GM03348 (cell line): ENCODE measurements at regions not wholly inside any gene's neighbourhood (a gene's known extent, or its start where the extent isn't known, plus 50 kb on each side); places are given as distances from the start of the nearest gene placed in this dataset.

Source experiments
- DNase-seq: peaks from one replicate; pipeline ENCODE4 v3.0.0; 2012; ENCODE audit warnings: low spot score

DNA sequence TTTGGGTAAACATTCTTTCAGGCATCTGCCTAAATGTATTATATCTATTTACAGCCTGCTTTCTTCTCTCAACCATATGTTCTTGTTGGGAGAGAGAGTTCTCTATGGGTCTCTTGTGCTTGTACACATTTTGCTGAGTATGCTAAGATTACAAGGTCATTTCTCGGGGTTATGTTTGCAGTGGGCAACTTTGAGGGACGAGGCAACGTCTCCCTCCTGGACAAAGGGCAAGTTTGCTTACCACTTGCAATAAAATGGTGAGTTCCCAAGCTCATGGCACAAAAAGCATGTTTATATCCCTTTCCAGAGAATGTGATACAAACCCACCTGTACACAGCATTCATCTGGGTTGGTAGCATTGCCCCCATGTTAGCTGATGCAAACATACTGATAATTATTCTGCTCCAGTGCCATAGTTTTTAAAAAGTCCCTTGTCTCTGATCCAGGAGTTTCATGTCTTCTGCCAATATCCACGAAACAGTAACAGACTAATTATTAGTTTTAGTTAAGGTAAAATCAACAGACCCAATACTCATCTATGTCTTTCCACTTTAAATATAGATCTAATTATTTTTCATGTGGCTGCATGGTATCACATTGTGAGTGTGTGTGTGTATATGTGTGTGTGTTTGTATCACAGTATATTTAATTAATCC is 84.2 kb upstream of the MAPK4 start:
- no peak for DNase-seq

DNA sequence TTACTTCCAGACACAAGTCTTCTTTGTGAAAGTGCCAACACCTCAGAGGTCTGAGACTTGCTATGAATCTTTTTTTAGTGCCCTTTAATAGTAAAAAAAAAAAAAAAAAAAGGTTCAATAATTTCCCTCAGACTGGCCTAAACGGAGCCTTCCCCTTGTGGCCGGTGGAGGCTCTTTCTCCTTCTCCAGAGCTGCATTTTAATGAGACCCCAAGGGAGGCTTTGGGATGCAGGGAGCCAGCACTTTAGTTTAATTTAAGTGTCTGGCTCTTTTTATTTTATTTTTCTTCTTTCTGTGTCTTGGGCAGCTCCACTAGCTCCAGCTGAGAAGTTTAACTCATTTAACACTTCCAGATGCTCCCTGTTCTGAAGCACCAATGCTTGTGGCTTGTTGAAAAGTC is 67.8 kb upstream of the MAPK4 start:
- no peak for DNase-seq

DNA sequence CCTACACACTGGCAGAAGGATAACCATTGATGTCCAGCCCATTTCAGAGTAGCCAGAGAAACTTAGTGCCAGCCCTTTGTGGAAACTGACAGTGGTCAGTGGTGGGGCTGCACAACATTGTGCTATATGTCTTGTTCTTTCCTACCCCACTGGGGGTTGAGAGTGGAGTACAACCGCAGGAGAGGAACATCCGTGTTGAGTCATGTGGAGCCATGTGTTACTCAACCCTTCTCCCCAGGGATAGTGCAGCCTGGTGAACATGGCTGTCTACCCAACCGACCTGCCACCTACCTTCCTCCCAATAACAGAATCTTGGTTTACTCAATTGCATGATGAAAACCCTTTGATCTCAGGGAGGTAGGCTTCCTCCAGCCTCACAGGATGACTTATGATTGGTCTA is 65.3 kb upstream of the MAPK4 start:
- DNase-seq, result no peak

DNA sequence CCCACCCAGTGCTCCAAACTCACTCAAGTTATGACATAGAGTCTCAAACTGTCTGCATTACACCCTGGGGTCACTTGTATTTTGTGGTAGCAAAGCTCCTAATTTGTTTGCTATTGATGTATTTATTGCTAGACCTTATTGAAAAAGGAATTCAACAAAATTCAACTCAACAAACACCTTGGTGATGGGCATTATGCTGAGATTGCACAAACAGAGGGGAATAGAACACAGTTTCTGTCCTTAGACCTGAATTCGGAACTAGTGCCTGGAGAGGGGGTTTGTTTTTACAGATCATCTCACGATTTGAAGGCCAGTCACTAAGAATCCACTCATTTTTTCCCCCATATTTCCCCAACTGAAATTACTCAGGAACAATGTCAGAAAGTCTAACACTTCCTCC is 53.5 kb upstream of the MAPK4 start:
- no peak for DNase-seq

DNA sequence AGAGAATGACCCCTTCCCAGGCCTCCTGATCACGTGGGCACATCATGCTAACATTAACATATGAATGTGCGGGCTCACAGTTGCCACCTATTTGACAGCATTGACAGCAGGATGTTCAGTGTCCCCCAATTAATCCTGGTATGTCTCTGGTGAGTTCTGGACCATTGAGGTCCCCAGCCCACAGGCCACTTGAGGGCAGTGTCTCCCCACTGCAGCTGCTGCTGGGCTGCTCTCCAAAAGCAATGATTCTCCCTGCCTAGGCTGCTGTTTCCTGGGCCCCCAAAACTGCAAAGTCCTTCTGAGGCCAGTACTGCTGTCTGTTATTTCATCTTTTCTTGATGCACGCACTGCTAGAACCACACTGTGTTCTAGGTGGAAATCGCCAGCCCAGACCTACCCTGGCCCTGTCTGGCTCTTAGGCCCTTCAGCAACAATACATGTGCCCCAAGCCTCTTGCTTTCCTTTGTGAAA is 52.7 kb upstream of the MAPK4 start:
- peak; percentile 26 for DNase-seq

DNA sequence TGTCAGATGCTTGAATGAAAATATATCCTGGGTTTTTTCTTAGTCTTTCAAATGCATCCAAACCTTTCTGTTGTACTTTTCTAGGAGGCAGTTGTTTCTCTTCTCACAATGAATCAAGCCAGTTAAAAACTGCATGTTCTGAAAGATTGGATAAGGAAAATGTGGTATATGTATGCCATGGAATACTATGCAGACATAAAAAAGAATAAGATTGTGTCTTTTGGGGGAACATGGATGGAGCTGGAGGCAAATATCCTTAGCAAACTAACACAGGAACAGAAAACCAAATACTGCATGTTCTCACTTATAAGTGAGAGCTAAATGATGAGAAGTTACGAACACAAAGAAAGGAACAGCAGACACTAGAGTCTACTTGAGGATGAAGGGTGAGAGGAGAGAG is 51.7 kb upstream of the MAPK4 start:
- no peak for DNase-seq

DNA sequence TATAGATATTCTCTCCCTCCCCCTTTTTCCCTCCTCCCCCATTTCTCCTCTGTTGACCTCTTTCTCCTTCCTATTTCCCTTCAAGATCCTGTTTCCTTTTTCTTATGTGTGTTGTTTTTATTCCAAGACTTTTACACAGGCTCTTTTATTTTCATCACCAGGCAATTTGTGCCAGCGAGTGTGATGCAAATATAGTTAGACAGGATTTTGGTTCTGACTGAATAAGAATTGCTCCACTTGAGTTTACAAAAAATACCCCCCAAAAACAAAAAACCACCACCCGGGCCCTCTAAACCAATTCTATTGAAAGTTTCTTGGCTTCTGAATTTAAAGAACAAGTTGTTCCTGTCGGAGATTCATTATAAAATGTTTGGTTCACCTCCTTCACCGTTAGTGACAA is 50.9 kb upstream of the MAPK4 start:
- no peak for DNase-seq
